Body of pancreas (tissue), 4 donors: ENCODE measurements at regions not wholly inside any gene's neighbourhood (a gene's known extent, or its start where the extent isn't known, plus 50 kb on each side); places are given as distances from the start of the nearest gene placed in this dataset.

Experiments
- POLR2A ChIP-seq, 3 donors: fragments of 450-650 bp; IDR thresholded peaks; one replicate each; pipeline ENCODE4 v1.6.1; 2016; ENCODE audit warnings: antibody characterized with exemption in 3 of 3, mild to moderate bottlenecking in 2 of 3
- TF ChIP-seq, protein P1 (sequence below), 7 experiments: fragments of 450-650 bp in 4 of 7; fragments of 200-600 bp in 3 of 7; sonication (generic) in 3 of 7; IDR thresholded peaks; one replicate each; pipeline ENCODE4 v1.5.1; 2016 to 2019; ENCODE audit warnings: antibody characterized with exemption in 7 of 7

DNA sequence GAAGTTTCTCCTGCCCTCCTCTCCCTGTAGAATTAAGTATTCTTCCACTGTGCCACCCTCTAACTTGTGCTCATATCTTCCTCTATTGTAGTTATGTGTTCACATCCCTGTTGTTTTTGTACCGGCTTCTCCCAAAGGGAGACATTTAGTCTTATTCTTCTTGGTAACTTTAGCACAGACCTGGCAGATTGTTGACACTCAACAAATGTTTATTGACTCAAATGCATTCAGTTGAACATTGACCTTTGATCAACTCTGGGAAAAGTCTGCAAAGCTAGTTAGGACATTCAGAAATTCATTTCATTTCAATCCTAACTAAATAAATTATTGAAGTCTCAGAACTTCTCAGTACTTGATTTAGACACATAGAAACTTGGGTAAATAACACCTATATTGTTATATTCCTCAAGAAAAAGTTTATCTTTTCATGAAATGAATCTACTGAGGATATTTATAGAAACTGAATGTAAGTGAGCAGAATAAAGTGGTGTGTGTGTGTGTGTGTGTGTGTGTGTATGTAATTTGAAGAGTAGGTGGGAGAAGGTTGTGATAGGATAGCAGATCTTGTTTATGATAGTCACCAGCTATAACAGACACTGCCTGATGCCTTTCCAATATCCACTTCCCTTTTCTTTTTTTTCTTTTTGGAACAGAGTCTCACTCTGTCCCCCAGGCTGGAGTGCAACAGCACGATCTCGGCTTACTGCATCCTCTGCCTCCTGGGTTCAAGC, 872.4 kb upstream of the CXADR start:
- TF ChIP-seq, protein P1, sequence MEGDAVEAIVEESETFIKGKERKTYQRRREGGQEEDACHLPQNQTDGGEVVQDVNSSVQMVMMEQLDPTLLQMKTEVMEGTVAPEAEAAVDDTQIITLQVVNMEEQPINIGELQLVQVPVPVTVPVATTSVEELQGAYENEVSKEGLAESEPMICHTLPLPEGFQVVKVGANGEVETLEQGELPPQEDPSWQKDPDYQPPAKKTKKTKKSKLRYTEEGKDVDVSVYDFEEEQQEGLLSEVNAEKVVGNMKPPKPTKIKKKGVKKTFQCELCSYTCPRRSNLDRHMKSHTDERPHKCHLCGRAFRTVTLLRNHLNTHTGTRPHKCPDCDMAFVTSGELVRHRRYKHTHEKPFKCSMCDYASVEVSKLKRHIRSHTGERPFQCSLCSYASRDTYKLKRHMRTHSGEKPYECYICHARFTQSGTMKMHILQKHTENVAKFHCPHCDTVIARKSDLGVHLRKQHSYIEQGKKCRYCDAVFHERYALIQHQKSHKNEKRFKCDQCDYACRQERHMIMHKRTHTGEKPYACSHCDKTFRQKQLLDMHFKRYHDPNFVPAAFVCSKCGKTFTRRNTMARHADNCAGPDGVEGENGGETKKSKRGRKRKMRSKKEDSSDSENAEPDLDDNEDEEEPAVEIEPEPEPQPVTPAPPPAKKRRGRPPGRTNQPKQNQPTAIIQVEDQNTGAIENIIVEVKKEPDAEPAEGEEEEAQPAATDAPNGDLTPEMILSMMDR (IDR thresholded peaks at IDR 0.05), result no peak
- TF ChIP-seq POLR2A (IDR thresholded peaks at IDR 0.05), result no peak
